ENCODE measurements at regions not wholly inside any gene's neighbourhood (a gene's known extent, or its start where the extent isn't known, plus 50 kb on each side); places are given as distances from the start of the nearest gene placed in this dataset.

DNA sequence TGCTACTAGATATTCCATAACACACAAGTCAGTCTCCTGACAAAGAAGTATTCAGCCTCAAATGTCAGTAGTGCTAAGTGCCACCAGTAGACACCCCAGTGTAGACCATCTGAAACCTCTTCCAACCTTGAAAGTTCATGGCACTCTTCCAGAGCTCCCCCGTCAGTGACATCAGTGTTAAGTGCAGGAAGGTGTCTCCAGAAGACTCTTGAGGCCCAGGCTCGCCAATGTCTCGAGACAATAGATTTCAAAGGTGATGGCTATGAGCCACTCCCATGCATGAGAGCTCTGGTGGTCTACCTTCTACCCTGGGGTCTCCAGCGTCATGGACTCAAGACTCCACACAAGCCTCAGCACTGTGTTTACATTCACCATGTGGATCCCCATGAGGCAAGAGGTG is 183.8 kb downstream of the SMAD2 start:
- Histone ChIP-seq H3K27ac (ENCODE audit: low read depth, low read length) (no peak overlapping the region), H3K4me1 (ENCODE audit: insufficient read depth, low read length) (no peaks in the 10 kb centered on the region), H3K9ac (ENCODE audit: low read length) (no peak overlapping the region), H3K4me3 (ENCODE audit: low read depth in 1 of 2, low read length in 2 of 2) (no peak overlapping the region), H3K9me3 (ENCODE audit: low read length) (no peaks in the 10 kb centered on the region), H3K27me3 (ENCODE audit: control insufficient read depth in 1 of 2, insufficient read depth in 2 of 2, low read length in 2 of 2) (peaks cover 0 to 7% of the 10 kb centered on the region in 2 donors), H3K36me3 (ENCODE audit: insufficient read depth, low read length) (no peaks in the 10 kb centered on the region)

DNA sequence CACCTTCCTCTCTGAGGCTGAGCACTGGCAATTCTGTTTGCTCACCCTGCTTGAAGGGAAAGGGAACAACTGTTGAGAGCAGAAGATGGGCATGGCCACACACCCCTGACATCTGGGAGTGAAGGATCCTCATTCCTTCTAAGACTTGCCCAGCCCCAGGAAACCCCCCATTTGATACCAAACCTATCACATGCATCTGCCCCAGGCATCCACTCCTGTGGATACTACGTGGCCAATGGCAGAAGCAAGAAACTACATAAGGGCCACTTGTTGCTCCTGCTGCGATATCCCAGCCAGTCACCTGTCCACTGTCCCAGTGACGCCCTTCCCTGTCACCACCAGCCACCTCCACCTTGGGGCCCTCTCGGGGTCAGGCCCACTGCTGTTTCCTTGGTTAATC is 185.2 kb downstream of the SMAD2 start:
- H3K27ac ChIP-seq (ENCODE audit: low read depth, low read length) = no peak overlapping the region
- H3K4me1 ChIP-seq (ENCODE audit: insufficient read depth, low read length) = no peaks in the 10 kb centered on the region
- no peak overlapping the region for H3K9ac ChIP-seq (ENCODE audit: low read length)
- no peaks in the 10 kb centered on the region for H3K36me3 ChIP-seq (ENCODE audit: insufficient read depth, low read length)
- no peaks in the 10 kb centered on the region for H3K9me3 ChIP-seq (ENCODE audit: low read length)
- peaks cover 0 to 7% of the 10 kb centered on the region in 2 donors for H3K27me3 ChIP-seq (ENCODE audit: control insufficient read depth in 1 of 2, insufficient read depth in 2 of 2, low read length in 2 of 2)
- H3K4me3 ChIP-seq (ENCODE audit: low read depth in 1 of 2, low read length in 2 of 2) = no peak overlapping the region

DNA sequence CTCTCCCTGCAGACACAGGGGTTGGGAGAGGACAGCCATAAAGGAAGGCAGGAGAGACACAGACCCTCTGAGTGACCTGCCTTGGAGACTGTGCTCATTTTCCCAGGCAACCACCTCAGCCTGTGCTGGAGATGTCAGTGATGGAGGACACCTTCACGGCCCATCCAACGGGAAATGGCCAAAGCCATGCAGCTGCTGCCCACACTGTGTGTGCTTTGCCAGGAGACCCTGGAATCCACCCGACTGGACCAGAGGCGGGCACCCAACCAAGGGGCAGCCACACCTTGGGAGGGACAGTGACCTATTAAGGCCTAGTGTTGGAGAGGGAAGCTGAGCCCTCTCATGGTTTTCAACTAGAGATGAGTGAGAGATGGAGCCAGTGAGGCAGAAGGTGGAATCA is 192.5 kb downstream of the SMAD2 start:
- Histone ChIP-seq H3K9me3 (ENCODE audit: low read length) (no peaks in the 10 kb centered on the region), H3K4me3 (ENCODE audit: low read depth in 1 of 2, low read length in 2 of 2) (no peak overlapping the region), H3K27ac (ENCODE audit: low read depth, low read length) (no peak overlapping the region), H3K9ac (ENCODE audit: low read length) (no peak overlapping the region), H3K4me1 (ENCODE audit: insufficient read depth, low read length) (no peaks in the 10 kb centered on the region), H3K27me3 (ENCODE audit: control insufficient read depth in 1 of 2, insufficient read depth in 2 of 2, low read length in 2 of 2) (peaks cover 0 to 4% of the 10 kb centered on the region in 2 donors), H3K36me3 (ENCODE audit: insufficient read depth, low read length) (no peaks in the 10 kb centered on the region)

DNA sequence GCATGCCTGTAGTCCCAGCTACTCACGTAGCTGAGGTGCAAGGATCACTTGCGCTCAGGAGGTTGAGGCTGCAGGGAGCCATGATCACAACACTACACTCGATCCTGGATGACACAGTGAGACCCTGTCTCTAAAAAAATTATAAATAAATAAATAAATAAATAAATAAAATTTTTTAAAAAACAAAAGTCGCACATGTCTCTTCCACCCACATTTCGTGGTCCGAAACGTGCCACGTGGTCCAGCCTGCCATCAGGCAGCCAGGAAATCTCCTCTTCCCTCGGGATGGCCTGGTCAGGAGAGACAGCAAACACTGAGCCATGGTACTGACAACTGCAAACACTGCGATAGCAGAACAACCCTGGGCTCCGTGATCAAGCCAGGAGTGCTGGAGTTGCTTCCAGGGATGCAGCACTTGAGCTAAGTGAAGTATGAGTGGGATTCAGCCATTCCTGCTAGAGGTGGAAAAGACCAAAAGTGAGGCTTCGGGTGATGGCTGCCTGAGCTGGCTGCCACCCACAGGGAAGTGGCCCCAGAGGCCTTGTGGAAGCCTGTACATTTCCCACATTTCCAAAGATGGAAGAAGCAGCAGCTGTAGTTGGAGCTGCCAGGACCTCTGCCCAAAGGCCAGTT is 193.1 kb downstream of the SMAD2 start:
- Histone ChIP-seq H3K27me3 (ENCODE audit: control insufficient read depth in 1 of 2, insufficient read depth in 2 of 2, low read length in 2 of 2) (peaks cover 0 to 4% of the 10 kb centered on the region in 2 donors), H3K36me3 (ENCODE audit: insufficient read depth, low read length) (no peaks in the 10 kb centered on the region), H3K27ac (ENCODE audit: low read depth, low read length) (no peak overlapping the region), H3K9me3 (ENCODE audit: low read length) (no peaks in the 10 kb centered on the region), H3K9ac (ENCODE audit: low read length) (no peak overlapping the region), H3K4me1 (ENCODE audit: insufficient read depth, low read length) (no peaks in the 10 kb centered on the region), H3K4me3 (ENCODE audit: low read depth in 1 of 2, low read length in 2 of 2) (no peak overlapping the region)

DNA sequence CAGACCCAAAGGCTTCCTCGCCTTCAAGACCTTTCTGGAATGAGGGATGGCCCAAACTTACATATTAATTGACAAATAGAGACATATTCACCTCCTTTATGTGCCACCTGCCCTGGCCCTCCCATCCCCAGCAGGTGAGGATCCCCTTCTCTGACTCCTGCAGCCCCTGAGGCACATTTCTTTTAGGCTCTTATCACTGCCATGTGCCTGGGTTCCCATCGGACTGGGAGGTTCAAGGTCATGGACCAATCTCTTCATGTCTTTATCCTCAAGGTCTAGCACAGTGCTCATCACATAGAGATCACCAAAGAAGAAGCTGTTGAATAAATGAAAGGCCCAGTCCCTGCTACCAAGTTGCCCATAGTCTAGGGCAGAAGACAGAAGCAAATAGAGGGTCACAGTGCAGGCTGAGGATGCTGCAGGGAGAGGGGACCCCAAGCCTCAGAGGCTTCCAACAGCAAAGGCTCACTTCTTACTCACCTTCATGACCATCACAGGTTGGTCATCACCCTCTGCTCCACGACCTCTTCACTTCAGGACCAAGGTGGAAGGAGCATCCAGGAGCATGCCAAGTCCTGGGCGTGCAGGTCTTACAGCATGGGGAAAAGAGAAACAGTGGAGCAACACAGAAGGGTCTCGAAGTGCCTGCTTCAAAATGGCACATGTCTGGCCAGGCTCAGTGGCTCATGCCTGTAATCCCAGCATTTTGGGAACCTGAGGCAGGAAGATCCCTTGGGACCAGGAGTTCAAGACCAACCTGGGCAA is 193.9 kb downstream of the SMAD2 start:
- H3K27ac ChIP-seq (ENCODE audit: low read depth, low read length) = no peak overlapping the region
- no peak overlapping the region for H3K4me3 ChIP-seq (ENCODE audit: low read depth in 1 of 2, low read length in 2 of 2)
- no peaks in the 10 kb centered on the region for H3K36me3 ChIP-seq (ENCODE audit: insufficient read depth, low read length)
- H3K27me3 ChIP-seq (ENCODE audit: control insufficient read depth in 1 of 2, insufficient read depth in 2 of 2, low read length in 2 of 2) = peaks cover 0 to 4% of the 10 kb centered on the region in 2 donors
- H3K9me3 ChIP-seq (ENCODE audit: low read length) = no peaks in the 10 kb centered on the region
- H3K4me1 ChIP-seq (ENCODE audit: insufficient read depth, low read length) = no peaks in the 10 kb centered on the region
- no peak overlapping the region for H3K9ac ChIP-seq (ENCODE audit: low read length)

DNA sequence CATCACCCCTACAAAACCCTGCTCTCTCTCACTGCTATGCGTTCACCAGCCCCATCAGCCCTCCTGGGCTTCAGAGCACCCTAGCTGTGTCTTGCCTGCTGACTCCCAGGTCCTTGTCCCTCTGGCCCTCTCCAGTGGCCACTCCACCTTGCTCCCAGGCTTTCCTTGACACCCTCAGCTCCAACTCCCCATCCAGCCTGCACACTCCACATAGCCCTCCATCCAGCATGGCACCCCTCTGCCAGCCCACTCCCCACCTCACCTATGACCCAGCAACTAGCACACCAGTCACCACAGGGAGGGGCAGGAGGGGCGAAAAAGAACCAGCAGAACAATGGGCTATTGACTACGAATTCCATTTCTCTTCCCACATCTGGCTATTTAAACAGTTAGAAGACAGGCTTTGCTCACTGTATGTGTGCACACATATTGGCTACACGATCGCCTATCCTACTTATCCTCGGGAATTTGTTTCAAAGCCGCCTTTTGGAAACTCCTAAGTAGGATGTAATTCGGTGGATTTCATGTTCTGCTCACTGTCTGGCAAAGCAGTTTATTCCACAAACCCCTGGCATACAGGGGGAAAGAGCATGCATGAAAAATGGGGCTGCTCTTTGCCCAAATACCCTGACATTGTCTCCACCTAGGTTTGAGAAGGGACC is 195.3 kb downstream of the SMAD2 start:
- no peak overlapping the region for H3K9ac ChIP-seq (ENCODE audit: low read length)
- no peaks in the 10 kb centered on the region for H3K4me1 ChIP-seq (ENCODE audit: insufficient read depth, low read length)
- peaks cover 0 to 4% of the 10 kb centered on the region in 2 donors for H3K27me3 ChIP-seq (ENCODE audit: control insufficient read depth in 1 of 2, insufficient read depth in 2 of 2, low read length in 2 of 2)
- no peak overlapping the region for H3K4me3 ChIP-seq (ENCODE audit: low read depth in 1 of 2, low read length in 2 of 2)
- no peak overlapping the region for H3K27ac ChIP-seq (ENCODE audit: low read depth, low read length)
- no peaks in the 10 kb centered on the region for H3K36me3 ChIP-seq (ENCODE audit: insufficient read depth, low read length)
- no peaks in the 10 kb centered on the region for H3K9me3 ChIP-seq (ENCODE audit: low read length)

DNA sequence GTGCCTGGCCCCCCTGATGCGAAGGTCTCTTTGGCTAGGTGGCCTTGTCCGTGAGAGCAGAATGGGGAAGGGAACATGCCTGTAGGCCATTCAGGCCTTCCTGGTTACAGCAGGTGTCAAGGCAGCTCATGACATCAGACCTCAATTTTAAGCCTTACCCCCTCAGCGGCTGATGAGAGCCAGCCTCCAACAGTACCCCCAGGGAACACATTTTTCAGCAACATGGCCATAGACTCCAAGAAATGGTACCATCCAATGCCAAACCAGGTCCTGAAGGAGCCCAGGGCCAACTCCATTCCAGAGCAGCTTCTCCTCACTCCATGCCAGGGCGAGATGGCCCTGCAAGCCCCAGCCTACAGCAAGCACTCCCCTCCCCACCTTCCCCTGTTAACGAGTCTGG is 199.2 kb downstream of the SMAD2 start:
- peaks cover 0 to 4% of the 10 kb centered on the region in 2 donors for H3K27me3 ChIP-seq (ENCODE audit: control insufficient read depth in 1 of 2, insufficient read depth in 2 of 2, low read length in 2 of 2)

DNA sequence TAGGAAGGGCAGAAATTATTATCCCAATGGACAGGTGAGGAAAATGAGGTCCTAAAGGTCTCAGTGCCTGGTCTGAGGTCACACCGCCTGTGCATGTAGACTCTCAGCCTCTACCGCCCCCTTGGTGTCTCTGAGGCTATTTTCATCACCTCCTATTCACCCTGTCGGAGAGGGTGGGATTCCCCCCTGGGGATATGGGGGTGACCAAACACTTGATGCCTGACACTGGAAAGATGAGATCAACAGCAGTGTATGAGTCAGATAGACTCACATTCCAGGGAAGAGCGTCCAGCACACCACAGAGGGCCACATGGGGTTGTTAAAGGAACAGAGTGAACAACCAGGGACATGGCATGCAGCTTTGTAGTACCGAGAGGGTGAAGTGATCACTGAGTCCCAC is 199.7 kb downstream of the SMAD2 start:
- Histone ChIP-seq H3K36me3 (ENCODE audit: insufficient read depth, low read length) (no peaks in the 10 kb centered on the region), H3K27ac (ENCODE audit: low read depth, low read length) (no peak overlapping the region), H3K4me1 (ENCODE audit: insufficient read depth, low read length) (no peaks in the 10 kb centered on the region), H3K9ac (ENCODE audit: low read length) (no peak overlapping the region), H3K4me3 (ENCODE audit: low read depth in 1 of 2, low read length in 2 of 2) (no peak overlapping the region), H3K27me3 (ENCODE audit: control insufficient read depth in 1 of 2, insufficient read depth in 2 of 2, low read length in 2 of 2) (peaks cover 0 to 4% of the 10 kb centered on the region in 2 donors), H3K9me3 (ENCODE audit: low read length) (no peaks in the 10 kb centered on the region)

More for the DNA sequence above, 199.2 kb downstream of the SMAD2 start:
- Histone ChIP-seq H3K4me3 (ENCODE audit: low read depth in 1 of 2, low read length in 2 of 2) (no peak overlapping the region), H3K27ac (ENCODE audit: low read depth, low read length) (no peak overlapping the region), H3K9ac (ENCODE audit: low read length) (no peak overlapping the region), H3K4me1 (ENCODE audit: insufficient read depth, low read length) (no peaks in the 10 kb centered on the region), H3K9me3 (ENCODE audit: low read length) (no peaks in the 10 kb centered on the region), H3K36me3 (ENCODE audit: insufficient read depth, low read length) (no peaks in the 10 kb centered on the region)

DNA sequence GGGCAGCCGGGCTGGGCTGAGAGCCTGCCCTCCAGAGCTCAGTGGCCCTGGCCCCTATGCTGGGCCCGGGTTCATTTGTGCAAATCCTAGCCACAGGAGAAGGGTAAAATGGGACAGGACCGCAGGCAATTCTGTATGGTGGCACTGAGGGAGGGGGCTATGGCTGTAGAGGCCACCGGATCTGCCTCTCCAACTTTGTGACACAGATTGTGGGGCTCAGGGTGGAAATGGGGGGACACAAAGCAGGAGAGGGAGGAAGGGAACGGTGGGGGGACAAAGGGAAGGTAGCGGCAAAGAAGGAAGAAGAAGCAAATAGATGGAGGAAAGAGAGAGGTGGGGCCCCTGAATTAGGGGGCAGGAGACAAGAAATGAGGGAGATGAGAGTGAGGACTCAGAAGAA is 201.1 kb downstream of the SMAD2 start:
- Histone ChIP-seq H3K9ac (ENCODE audit: low read length) (no peak overlapping the region), H3K9me3 (ENCODE audit: low read length) (no peaks in the 10 kb centered on the region), H3K4me1 (ENCODE audit: insufficient read depth, low read length) (no peaks in the 10 kb centered on the region), H3K27me3 (ENCODE audit: control insufficient read depth in 1 of 2, insufficient read depth in 2 of 2, low read length in 2 of 2) (no peaks in the 10 kb centered on the region), H3K27ac (ENCODE audit: low read depth, low read length) (no peak overlapping the region), H3K4me3 (ENCODE audit: low read depth in 1 of 2, low read length in 2 of 2) (no peak overlapping the region), H3K36me3 (ENCODE audit: insufficient read depth, low read length) (no peaks in the 10 kb centered on the region)

DNA sequence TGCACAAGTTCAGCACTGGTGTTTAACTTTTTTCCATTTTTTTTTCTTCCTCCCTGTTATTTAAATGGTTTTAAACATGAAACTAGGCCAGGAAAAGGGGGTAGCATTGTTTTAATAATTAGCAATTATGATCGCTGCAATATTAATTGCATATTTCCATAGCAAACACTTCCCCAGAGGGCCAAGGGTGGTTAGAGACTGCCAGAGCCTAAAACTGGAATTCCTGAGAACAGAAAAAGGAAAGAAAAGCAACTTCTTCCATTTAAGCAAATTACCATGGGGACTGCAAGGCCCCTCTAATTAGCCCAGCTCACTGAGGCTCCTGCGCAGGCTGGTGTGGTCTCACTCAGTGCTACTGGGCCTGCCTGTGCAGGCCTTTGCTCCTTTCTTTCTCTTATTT is 201.5 kb downstream of the SMAD2 start:
- H3K9ac ChIP-seq (ENCODE audit: low read length) = no peak overlapping the region
- no peaks in the 10 kb centered on the region for H3K9me3 ChIP-seq (ENCODE audit: low read length)
- no peaks in the 10 kb centered on the region for H3K27me3 ChIP-seq (ENCODE audit: control insufficient read depth in 1 of 2, insufficient read depth in 2 of 2, low read length in 2 of 2)
- no peaks in the 10 kb centered on the region for H3K4me1 ChIP-seq (ENCODE audit: insufficient read depth, low read length)
- H3K27ac ChIP-seq (ENCODE audit: low read depth, low read length) = no peak overlapping the region
- no peaks in the 10 kb centered on the region for H3K36me3 ChIP-seq (ENCODE audit: insufficient read depth, low read length)
- no peak overlapping the region for H3K4me3 ChIP-seq (ENCODE audit: low read depth in 1 of 2, low read length in 2 of 2)

DNA sequence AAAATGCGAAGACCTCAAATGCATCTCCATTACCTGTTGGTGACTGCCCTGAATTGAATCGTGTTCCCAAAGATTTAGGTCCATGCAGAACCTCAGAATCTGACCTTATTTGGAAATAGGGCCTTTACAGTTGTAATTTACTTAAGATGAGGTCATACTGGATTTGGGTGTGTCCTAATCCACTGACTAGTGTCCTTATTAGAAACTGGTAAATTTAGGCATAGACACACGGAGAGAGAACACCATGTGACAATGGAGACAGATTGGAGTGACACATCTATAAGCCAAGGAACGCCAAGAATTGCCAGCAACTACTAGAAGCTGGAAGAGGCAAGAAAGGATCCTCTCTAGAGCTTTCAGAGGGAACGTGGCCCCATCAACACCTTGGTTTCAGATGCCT is 203.1 kb downstream of the SMAD2 start:
- Histone ChIP-seq H3K27ac (ENCODE audit: low read depth, low read length) (no peak overlapping the region), H3K4me1 (ENCODE audit: insufficient read depth, low read length) (no peaks in the 10 kb centered on the region), H3K9me3 (ENCODE audit: low read length) (no peaks in the 10 kb centered on the region), H3K4me3 (ENCODE audit: low read depth in 1 of 2, low read length in 2 of 2) (no peak overlapping the region), H3K27me3 (ENCODE audit: control insufficient read depth in 1 of 2, insufficient read depth in 2 of 2, low read length in 2 of 2) (no peaks in the 10 kb centered on the region), H3K36me3 (ENCODE audit: insufficient read depth, low read length) (no peaks in the 10 kb centered on the region), H3K9ac (ENCODE audit: low read length) (no peak overlapping the region)

All from muscle layer of colon (tissue), 2 donors.